ENCODE measurements at regions not wholly inside any gene's neighbourhood (a gene's known extent, or its start where the extent isn't known, plus 50 kb on each side); places are given as distances from the start of the nearest gene placed in this dataset.

GRCh38 chr5:164844348-164844747, 1338.9 kb downstream of the MAT2B start:
- no peak for DNase-seq (ENCODE audit: low read depth)

GRCh38 chr5:164860896-164861295, 1355.5 kb downstream of the MAT2B start:
- no peak for DNase-seq (ENCODE audit: low read depth)

GRCh38 chr5:164861610-164862009, 1356.2 kb downstream of the MAT2B start:
- no peak for DNase-seq (ENCODE audit: low read depth)

DNA sequence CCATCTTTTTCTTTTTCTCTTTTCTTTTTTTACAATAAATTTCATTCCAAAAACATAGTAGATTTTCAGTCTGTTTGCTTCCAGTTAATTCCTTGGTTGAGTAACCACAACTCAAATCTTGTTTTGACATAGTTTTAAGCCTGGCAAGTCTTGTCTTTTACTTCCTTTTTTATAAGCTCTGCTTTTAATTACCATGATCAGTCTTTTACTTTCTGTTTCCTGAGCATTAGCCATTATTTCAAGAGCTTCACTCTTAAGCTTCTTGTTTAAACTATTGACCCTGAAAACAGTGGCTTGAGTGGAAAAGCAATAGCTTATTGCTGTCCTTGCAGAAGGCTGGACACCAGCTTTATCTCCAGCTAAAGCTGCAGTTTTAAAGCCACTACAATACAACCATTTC, 1363.3 kb downstream of the MAT2B start:
- DNase-seq (ENCODE audit: low read depth): no peak

DNA sequence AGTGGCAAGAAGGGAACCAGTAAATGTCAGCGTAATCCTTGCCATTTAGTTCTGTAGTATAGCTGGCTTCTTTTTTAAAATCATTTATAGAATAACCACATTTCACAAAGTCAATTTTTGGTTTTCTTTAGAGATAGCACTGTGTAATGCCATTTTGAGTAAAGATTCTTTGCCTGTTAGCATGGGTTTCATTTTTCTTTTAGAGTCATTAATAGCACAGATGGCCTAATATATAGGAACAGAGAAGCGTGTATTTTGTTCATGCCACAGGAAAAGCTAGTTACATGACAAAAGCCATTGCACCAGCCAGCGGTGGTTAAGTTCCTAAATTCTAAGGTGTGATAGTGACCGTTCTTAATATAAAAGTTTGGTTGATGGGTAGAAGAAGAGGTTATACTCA, 1363.9 kb downstream of the MAT2B start:
- DNase-seq (ENCODE audit: low read depth): no peak

GRCh38 chr5:164876793-164877192, 1371.4 kb downstream of the MAT2B start:
- DNase-seq (ENCODE audit: low read depth): no peak

DNA sequence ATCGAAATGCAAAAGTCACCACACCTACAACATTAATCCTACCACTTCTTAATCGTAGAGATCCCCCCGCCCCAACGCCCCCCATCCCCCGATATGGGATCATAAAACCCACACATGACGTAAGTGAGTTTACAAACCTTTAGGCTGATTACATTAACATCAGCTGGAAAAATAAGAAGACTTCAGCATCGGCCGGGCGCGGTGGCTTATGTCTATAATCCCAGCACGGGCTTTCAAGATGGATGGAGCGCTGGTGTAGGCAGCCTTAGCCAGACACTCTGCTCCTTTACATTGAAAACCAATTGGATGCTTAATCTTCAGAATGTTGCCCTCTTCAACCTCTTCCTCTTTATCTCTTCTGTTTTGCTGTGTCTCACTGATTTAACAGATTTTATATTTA, 1376.0 kb downstream of the MAT2B start:
- no peak for DNase-seq (ENCODE audit: low read depth)

DNA sequence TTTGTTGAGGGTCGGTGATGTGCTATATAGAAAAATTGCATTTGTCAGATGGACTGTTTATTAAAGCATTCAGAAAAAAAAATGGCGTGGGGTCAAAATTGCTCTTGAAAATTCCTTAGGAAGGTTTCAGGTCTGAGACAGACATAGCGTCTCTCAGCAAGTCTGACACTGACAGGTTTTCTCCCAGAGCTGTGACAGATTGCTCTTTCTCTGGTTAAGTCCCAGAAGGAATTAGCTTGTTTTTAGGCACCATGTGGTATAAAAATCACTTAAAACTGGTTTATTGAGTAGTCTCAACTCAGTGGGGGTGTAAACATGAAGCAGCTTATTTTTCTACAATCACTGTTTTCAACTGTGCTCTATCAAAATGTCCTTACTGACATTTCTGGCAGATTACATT, 1379.8 kb downstream of the MAT2B start:
- no peak for DNase-seq (ENCODE audit: low read depth)

- no peak for DNase-seq (ENCODE audit: low read depth)
Measured at GRCh38 chr5:164893071-164893470, 1387.7 kb downstream of the MAT2B start.

- DNase-seq (ENCODE audit: low read depth): no peak
Measured at GRCh38 chr5:164898705-164899104, 1393.3 kb downstream of the MAT2B start.

- no peak for DNase-seq (ENCODE audit: low read depth)
Measured at GRCh38 chr5:164909673-164910072, 1404.3 kb downstream of the MAT2B start.

DNA sequence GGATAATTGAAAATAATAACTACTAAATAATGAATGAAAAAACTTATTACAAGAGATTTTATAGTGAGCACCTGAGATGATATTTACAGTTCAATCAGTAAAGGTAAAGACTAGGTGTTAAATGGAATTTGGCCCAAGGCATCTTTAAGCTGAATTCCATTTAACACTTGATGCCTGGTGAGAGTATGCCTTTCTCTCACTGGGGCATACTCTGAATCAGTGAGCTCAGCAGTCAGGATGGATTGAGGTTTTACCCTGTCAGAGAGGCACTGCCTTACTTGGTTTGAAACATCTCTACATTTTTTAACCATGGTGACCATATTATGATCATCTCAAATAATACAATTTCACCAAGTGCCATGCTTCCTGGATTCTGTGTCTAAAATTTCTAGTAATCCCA, 1416.3 kb downstream of the MAT2B start:
- no peak for DNase-seq (ENCODE audit: low read depth)

- DNase-seq (ENCODE audit: low read depth): no peak
Measured at GRCh38 chr5:164934039-164934438, 1428.6 kb downstream of the MAT2B start.

- DNase-seq (ENCODE audit: low read depth): no peak
Measured at GRCh38 chr5:164934561-164934960, 1429.1 kb downstream of the MAT2B start.

GRCh38 chr5:164941132-164941531, 1435.7 kb downstream of the MAT2B start:
- no peak for DNase-seq (ENCODE audit: low read depth)

GRCh38 chr5:164950927-164951326, 1445.5 kb downstream of the MAT2B start:
- DNase-seq (ENCODE audit: low read depth): no peak

GRCh38 chr5:164951570-164951969, 1446.2 kb downstream of the MAT2B start:
- no peak for DNase-seq (ENCODE audit: low read depth)

GRCh38 chr5:164958688-164959087, 1453.3 kb downstream of the MAT2B start:
- peak; percentile 4 for DNase-seq (ENCODE audit: low read depth)

GRCh38 chr5:164959761-164960160, 1454.3 kb downstream of the MAT2B start:
- DNase-seq (ENCODE audit: low read depth): no peak

DNA sequence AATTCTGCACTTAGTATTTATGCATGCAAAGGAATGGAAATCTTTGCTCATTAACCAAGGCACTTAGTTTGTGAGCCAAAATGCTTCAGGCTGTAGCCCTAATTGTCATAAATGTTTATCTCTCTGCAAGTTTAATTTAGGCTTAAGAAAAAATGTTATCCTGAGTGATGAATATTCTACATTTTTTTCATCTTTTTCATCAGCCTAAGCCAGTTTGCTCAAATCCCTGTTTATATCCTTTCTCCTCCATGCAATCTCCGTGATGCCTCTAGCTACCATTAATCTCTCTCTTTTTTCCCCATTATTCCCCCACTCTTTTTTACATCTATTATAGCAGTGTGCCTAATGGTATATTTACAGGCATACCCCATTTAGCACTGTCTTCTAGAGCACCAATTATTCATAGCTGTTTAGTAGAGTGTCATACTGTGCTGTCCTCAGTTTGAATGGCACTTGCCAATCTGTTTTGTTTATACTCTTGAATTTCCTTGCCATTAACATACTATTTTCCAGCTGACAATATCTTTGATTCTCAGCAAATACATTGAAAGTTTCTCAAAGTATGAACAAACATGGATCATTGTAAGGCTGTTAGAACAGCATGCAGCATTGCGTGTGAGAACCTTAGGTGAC, 1457.0 kb downstream of the MAT2B start:
- DNase-seq (ENCODE audit: low read depth): no peak

- no peak for DNase-seq (ENCODE audit: low read depth)
Measured at GRCh38 chr5:164966611-164967010, 1461.2 kb downstream of the MAT2B start.

- DNase-seq (ENCODE audit: low read depth): no peak
Measured at GRCh38 chr5:164967354-164967753, 1461.9 kb downstream of the MAT2B start.

- DNase-seq (ENCODE audit: low read depth): no peak
Measured at GRCh38 chr5:164972973-164973372, 1467.6 kb downstream of the MAT2B start.

DNA sequence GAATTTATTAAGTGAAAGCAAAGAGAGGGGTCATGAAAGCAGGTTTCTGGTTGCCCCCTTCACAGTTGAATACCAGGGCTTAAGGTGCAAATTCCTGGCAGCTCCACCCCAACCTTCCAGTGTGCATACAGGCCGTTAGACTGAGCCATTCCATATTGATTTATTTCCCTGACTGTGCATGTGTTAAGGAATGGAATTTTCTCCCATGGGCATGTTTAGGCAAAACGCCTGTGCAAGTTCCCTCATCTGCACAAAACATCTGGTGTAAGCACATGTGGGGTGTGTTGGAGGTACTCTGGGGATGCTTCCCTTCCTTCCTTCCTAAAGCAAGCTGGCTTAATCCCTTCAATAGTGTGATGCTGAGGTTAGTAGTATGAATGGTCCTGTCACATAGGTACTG, 1470.6 kb downstream of the MAT2B start:
- DNase-seq (ENCODE audit: low read depth): no peak

GRCh38 chr5:164980480-164980879, 1475.1 kb downstream of the MAT2B start:
- DNase-seq (ENCODE audit: low read depth): no peak
